ENCODE measurements at regions not wholly inside any gene's neighbourhood (a gene's known extent, or its start where the extent isn't known, plus 50 kb on each side); places are given as distances from the start of the nearest gene placed in this dataset.

DNA sequence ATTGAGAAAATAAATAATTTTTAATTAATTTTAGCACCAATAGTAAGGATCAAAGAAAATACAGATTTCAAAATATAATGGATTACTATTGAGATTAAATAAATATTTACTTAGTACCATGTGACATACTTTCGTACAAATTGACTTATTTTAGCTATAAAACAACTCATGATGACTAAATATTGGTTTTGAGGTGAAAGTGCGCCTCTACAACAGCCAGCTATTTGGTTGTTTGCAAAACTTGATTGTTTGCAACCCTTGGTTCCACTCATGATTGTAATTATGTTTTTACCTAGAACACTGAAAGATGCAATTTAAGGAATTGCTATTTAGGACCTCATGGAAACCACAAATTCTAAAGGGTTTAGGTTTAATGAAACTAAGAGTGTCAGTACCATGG lies 51.9 kb upstream of the PPM1H start:
- TF ChIP-seq, protein P1, sequence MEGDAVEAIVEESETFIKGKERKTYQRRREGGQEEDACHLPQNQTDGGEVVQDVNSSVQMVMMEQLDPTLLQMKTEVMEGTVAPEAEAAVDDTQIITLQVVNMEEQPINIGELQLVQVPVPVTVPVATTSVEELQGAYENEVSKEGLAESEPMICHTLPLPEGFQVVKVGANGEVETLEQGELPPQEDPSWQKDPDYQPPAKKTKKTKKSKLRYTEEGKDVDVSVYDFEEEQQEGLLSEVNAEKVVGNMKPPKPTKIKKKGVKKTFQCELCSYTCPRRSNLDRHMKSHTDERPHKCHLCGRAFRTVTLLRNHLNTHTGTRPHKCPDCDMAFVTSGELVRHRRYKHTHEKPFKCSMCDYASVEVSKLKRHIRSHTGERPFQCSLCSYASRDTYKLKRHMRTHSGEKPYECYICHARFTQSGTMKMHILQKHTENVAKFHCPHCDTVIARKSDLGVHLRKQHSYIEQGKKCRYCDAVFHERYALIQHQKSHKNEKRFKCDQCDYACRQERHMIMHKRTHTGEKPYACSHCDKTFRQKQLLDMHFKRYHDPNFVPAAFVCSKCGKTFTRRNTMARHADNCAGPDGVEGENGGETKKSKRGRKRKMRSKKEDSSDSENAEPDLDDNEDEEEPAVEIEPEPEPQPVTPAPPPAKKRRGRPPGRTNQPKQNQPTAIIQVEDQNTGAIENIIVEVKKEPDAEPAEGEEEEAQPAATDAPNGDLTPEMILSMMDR (IDR thresholded peaks at IDR 0.05) = no peak
- Histone ChIP-seq H3K27me3 (no peaks in the 10 kb centered on the region), H3K27ac (no peak overlapping the region), H3K4me1 (no peaks in the 10 kb centered on the region), H3K4me3 (no peak overlapping the region), H3K36me3 (no peaks in the 10 kb centered on the region), H3K9me3 (no peaks in the 10 kb centered on the region)
- intact Hi-C loops (cut with DNase I; ENCODE audit: low total_unique reads) = no loop called here
- no peak for DNase-seq

Measured in tibial artery (tissue), 4 donors.